GM06990 (cell line): ENCODE measurements at regions not wholly inside any gene's neighbourhood (a gene's known extent, or its start where the extent isn't known, plus 50 kb on each side); places are given as distances from the start of the nearest gene placed in this dataset.

Experiments used
- DNase-seq: peaks from one replicate; pipeline ENCODE4 v3.0.0-alpha.2; 2011; ENCODE audit not compliant: insufficient read length; ENCODE audit errors: extremely low read depth
- H3K27me3 ChIP-seq: replicated peaks from 2 replicates; pipeline ENCODE4 v1.6.0; 2011; ENCODE audit warnings: low read length; ENCODE audit not compliant: control insufficient read depth, insufficient read depth
- H3K36me3 ChIP-seq: 2 replicates; pipeline ENCODE4 v1.5.1; 2011; ENCODE audit warnings: low read length; ENCODE audit not compliant: control insufficient read depth, insufficient read depth
- H3K4me3 ChIP-seq: replicated peaks from 2 replicates; pipeline ENCODE4 v1.5.1; 2011; ENCODE audit warnings: low read depth, mild to moderate bottlenecking, control low read depth, low read length
- CTCF ChIP-seq: IDR thresholded peaks from 2 replicates; pipeline ENCODE4 v1.5.1; 2011; ENCODE audit warnings: low read length, control low read depth, mild to moderate bottlenecking, inconsistent platforms; ENCODE audit not compliant: insufficient read depth, poor library complexity, severe bottlenecking

GRCh38 chr13:74570834-74571233 is 436.6 kb upstream of the KLF12 start:
- Histone ChIP-seq H3K27me3 (no peaks in the 10 kb centered on the region), H3K36me3 (no peaks in the 10 kb centered on the region), H3K4me3 (no peak overlapping the region)
- DNase-seq: no peak
- no peak for TF ChIP-seq CTCF

DNA sequence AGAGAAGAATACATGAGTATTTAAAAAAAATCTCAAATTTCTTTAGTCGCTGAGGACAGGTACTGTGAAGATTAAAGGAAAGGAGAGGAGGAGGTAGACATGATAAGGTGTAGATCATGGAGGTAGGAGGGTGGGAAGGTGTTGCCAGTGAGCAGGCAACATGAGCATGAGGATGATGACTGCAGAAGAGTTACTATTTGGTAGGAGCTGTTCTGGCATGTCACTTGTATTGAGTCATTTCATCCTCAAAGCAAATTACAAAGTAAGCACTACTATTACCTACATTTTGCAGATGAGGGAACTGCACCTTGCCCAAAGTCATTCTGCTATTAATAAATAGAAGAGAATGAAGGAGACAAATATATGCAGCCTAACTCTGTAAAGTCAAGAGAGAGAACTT is 435.8 kb upstream of the KLF12 start:
- no peak for DNase-seq
- Histone ChIP-seq H3K27me3 (no peaks in the 10 kb centered on the region), H3K36me3 (no peaks in the 10 kb centered on the region), H3K4me3 (no peak overlapping the region)
- no peak for TF ChIP-seq CTCF

GRCh38 chr13:74569251-74569650 is 435.0 kb upstream of the KLF12 start:
- no peaks in the 10 kb centered on the region for H3K27me3 ChIP-seq
- H3K36me3 ChIP-seq: no peaks in the 10 kb centered on the region
- no peak for TF ChIP-seq CTCF
- no peak overlapping the region for H3K4me3 ChIP-seq
- DNase-seq: no peak

DNA sequence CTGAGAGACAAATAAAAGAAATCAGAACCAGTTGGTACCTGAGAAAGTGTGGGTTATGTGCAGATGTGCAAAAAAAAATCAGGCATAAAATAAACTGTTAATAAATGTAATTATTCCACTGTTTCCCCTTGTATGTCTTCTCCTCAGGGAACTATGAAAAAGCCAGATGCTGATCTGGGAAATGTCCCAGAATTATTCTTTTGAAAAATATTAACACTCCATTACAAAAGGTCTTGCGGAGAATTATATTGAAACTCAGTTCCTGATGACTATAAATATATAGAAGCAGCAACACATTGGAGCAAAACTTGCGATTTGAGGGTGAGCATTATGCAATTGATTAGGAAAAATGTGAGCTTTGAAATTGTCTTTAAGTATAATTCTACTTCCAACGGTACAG is 433.3 kb upstream of the KLF12 start:
- no peak for DNase-seq
- H3K27me3 ChIP-seq: no peaks in the 10 kb centered on the region
- no peaks in the 10 kb centered on the region for H3K36me3 ChIP-seq
- H3K4me3 ChIP-seq: no peak overlapping the region
- no peak for TF ChIP-seq CTCF

GRCh38 chr13:74562381-74562780 is 428.2 kb upstream of the KLF12 start:
- DNase-seq: no peak
- H3K27me3 ChIP-seq: no peaks in the 10 kb centered on the region
- no peaks in the 10 kb centered on the region for H3K36me3 ChIP-seq
- no peak for TF ChIP-seq CTCF
- H3K4me3 ChIP-seq: no peak overlapping the region

DNA sequence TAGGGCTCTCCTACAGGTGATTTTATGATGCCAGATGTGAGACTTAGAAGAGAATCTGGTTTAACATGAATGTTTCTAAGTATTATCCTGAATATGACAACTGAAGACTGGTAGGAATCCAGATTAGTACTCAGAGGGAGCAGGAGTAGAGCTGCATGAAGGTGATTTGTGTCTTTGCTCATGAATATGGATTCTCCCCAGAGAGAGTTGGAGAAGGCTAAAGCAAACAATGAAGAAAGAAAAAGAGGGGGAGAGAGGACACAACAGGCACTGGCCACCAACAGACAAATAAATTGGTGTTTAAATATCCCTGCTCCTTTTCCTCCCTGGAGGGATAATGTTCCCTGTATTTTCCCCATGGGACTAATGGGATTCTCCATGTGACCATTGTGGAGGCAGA is 427.0 kb upstream of the KLF12 start:
- Histone ChIP-seq H3K27me3 (no peaks in the 10 kb centered on the region), H3K36me3 (no peaks in the 10 kb centered on the region), H3K4me3 (no peak overlapping the region)
- no peak for DNase-seq
- TF ChIP-seq CTCF: no peak
